Activated T-cell treated with anti-CD3 and anti-CD28 coated beads, Interleukin-2, amount 50 U/mL, for 4 hours (primary cell): ENCODE measurements at regions not wholly inside any gene's neighbourhood (a gene's known extent, or its start where the extent isn't known, plus 50 kb on each side); places are given as distances from the start of the nearest gene placed in this dataset.
A peak's percentile ranks its signal among the peaks of the same experiment; 100 is the strongest.

Source experiments
- ATAC-seq, 2 donors: fragments of 200-7000 bp; cut with Tn5 transposase; one replicate each; pipeline ENCODE4 v1.10.0; 2021
- DNase-seq: peaks from one replicate; pipeline ENCODE4 v3.0.0-alpha.2; 2020
- H3K27me3 Mint-ChIP-seq: one replicate; pipeline ENCODE4 v1.8.0; 2021; ENCODE audit warnings: low read depth, mixed read lengths
- H3K36me3 Mint-ChIP-seq: one replicate; pipeline ENCODE4 v1.8.0; 2022; ENCODE audit warnings: mixed read lengths; ENCODE audit not compliant: insufficient read depth
- H3K4me1 Mint-ChIP-seq: one replicate; pipeline ENCODE4 v1.8.0; 2021; ENCODE audit warnings: low read depth, mixed read lengths
- H3K4me3 Mint-ChIP-seq: one replicate; pipeline ENCODE4 v1.8.0; 2021; ENCODE audit warnings: mild to moderate bottlenecking, moderate library complexity, mixed read lengths
- H3K9me3 Mint-ChIP-seq: one replicate; pipeline ENCODE4 v1.8.0; 2021; ENCODE audit warnings: mixed read lengths

- DNase-seq (peak; percentile 18), ATAC-seq (no peak)
- H3K4me1 Mint-ChIP-seq, result peaks cover 11% of the 10 kb centered on the region
- H3K27me3 Mint-ChIP-seq, result peaks cover 23% of the 10 kb centered on the region
- no peaks in the 10 kb centered on the region for H3K36me3 Mint-ChIP-seq
- peaks cover 4% of the 10 kb centered on the region for H3K9me3 Mint-ChIP-seq
- H3K4me3 Mint-ChIP-seq, result no peak overlapping the region
Measured at GRCh38 chr7:28272461-28272877, 91.9 kb upstream of the JAZF1 start.

- Mint-ChIP-seq H3K4me1 (peaks cover 3% of the 10 kb centered on the region), H3K36me3 (no peaks in the 10 kb centered on the region), H3K9me3 (peaks cover 4% of the 10 kb centered on the region), H3K4me3 (no peak overlapping the region), H3K27me3 (peaks cover 7% of the 10 kb centered on the region)
- ATAC-seq (no peak), DNase-seq (no peak)
Measured at GRCh38 chr7:28276298-28276697, 95.7 kb upstream of the JAZF1 start.

- Mint-ChIP-seq H3K9me3 (peaks cover 4% of the 10 kb centered on the region), H3K4me1 (peaks cover 2% of the 10 kb centered on the region), H3K36me3 (no peaks in the 10 kb centered on the region), H3K27me3 (peaks cover 10% of the 10 kb centered on the region), H3K4me3 (no peak overlapping the region)
- no peak for ATAC-seq
- no peak for DNase-seq
Measured at GRCh38 chr7:28277364-28277763, 96.8 kb upstream of the JAZF1 start.

GRCh38 chr7:28277958-28278357, 97.4 kb upstream of the JAZF1 start:
- no peaks in the 10 kb centered on the region for H3K36me3 Mint-ChIP-seq
- peaks cover 11% of the 10 kb centered on the region for H3K27me3 Mint-ChIP-seq
- ATAC-seq (no peak), DNase-seq (no peak)
- H3K4me1 Mint-ChIP-seq, result no peaks in the 10 kb centered on the region
- H3K9me3 Mint-ChIP-seq, result peaks cover 4% of the 10 kb centered on the region
- H3K4me3 Mint-ChIP-seq, result no peak overlapping the region

- no peaks in the 10 kb centered on the region for H3K9me3 Mint-ChIP-seq
- H3K4me3 Mint-ChIP-seq, result no peak overlapping the region
- ATAC-seq, result no peak
- H3K4me1 Mint-ChIP-seq, result no peaks in the 10 kb centered on the region
- no peaks in the 10 kb centered on the region for H3K36me3 Mint-ChIP-seq
- no peak for DNase-seq
- peaks cover 13% of the 10 kb centered on the region for H3K27me3 Mint-ChIP-seq
Measured at GRCh38 chr7:28280516-28280915, 99.9 kb upstream of the JAZF1 start.

GRCh38 chr7:28290496-28290895, 109.9 kb upstream of the JAZF1 start:
- H3K36me3 Mint-ChIP-seq, result no peaks in the 10 kb centered on the region
- no peak for DNase-seq
- H3K27me3 Mint-ChIP-seq, result peaks cover 13% of the 10 kb centered on the region
- ATAC-seq, result no peak
- peaks cover 16% of the 10 kb centered on the region for H3K4me1 Mint-ChIP-seq
- H3K4me3 Mint-ChIP-seq, result no peak overlapping the region
- H3K9me3 Mint-ChIP-seq, result no peaks in the 10 kb centered on the region

- Mint-ChIP-seq H3K27me3 (peaks cover 13% of the 10 kb centered on the region), H3K4me3 (no peak overlapping the region)
- no peak for DNase-seq
Measured at GRCh38 chr7:28291559-28291958, 111.0 kb upstream of the JAZF1 start.

GRCh38 chr7:28292834-28293526, 112.4 kb upstream of the JAZF1 start:
- Mint-ChIP-seq H3K36me3 (no peaks in the 10 kb centered on the region), H3K4me3 (no peak overlapping the region), H3K9me3 (no peaks in the 10 kb centered on the region), H3K4me1 (peaks cover 16% of the 10 kb centered on the region), H3K27me3 (peaks cover 13% of the 10 kb centered on the region)
- DNase-seq (no peak), ATAC-seq (peak; percentile 86 to 88)

More at GRCh38 chr7:28291559-28291958, 111.0 kb upstream of the JAZF1 start:
- no peaks in the 10 kb centered on the region for H3K36me3 Mint-ChIP-seq
- H3K9me3 Mint-ChIP-seq, result no peaks in the 10 kb centered on the region
- no peak for ATAC-seq
- H3K4me1 Mint-ChIP-seq, result peaks cover 16% of the 10 kb centered on the region

GRCh38 chr7:28293527-28293835, 112.9 kb upstream of the JAZF1 start:
- ATAC-seq (no peak), DNase-seq (no peak)
- H3K36me3 Mint-ChIP-seq, result no peaks in the 10 kb centered on the region
- peaks cover 13% of the 10 kb centered on the region for H3K27me3 Mint-ChIP-seq
- peaks cover 17% of the 10 kb centered on the region for H3K4me1 Mint-ChIP-seq
- no peak overlapping the region for H3K4me3 Mint-ChIP-seq
- H3K9me3 Mint-ChIP-seq, result no peaks in the 10 kb centered on the region

- H3K4me3 Mint-ChIP-seq, result no peak overlapping the region
Measured at GRCh38 chr7:28296571-28297483, 115.5 kb upstream of the CREB5 start.

GRCh38 chr7:28297801-28298459, 114.4 kb upstream of the CREB5 start:
- Mint-ChIP-seq H3K9me3 (no peaks in the 10 kb centered on the region), H3K4me3 (no peak overlapping the region), H3K4me1 (peaks cover 8% of the 10 kb centered on the region), H3K36me3 (no peaks in the 10 kb centered on the region), H3K27me3 (peaks cover 13% of the 10 kb centered on the region)
- DNase-seq, result no peak
- ATAC-seq, result no peak

More at GRCh38 chr7:28296571-28297483, 115.5 kb upstream of the CREB5 start:
- peaks cover 15% of the 10 kb centered on the region for H3K4me1 Mint-ChIP-seq
- ATAC-seq, result no peak
- H3K27me3 Mint-ChIP-seq, result peaks cover 14% of the 10 kb centered on the region
- no peaks in the 10 kb centered on the region for H3K36me3 Mint-ChIP-seq
- DNase-seq, result peak; percentile 21
- no peaks in the 10 kb centered on the region for H3K9me3 Mint-ChIP-seq

- H3K9me3 Mint-ChIP-seq, result no peaks in the 10 kb centered on the region
- H3K4me3 Mint-ChIP-seq, result no peak overlapping the region
- ATAC-seq (no peak), DNase-seq (no peak)
- H3K27me3 Mint-ChIP-seq, result peaks cover 13% of the 10 kb centered on the region
- no peaks in the 10 kb centered on the region for H3K36me3 Mint-ChIP-seq
- peaks cover 1% of the 10 kb centered on the region for H3K4me1 Mint-ChIP-seq
Measured at GRCh38 chr7:28298870-28299518, 113.3 kb upstream of the CREB5 start.

- H3K9me3 Mint-ChIP-seq, result no peaks in the 10 kb centered on the region
- no peaks in the 10 kb centered on the region for H3K36me3 Mint-ChIP-seq
- peaks cover 8% of the 10 kb centered on the region for H3K27me3 Mint-ChIP-seq
- H3K4me3 Mint-ChIP-seq, result no peak overlapping the region
- peaks cover 1% of the 10 kb centered on the region for H3K4me1 Mint-ChIP-seq
- DNase-seq (no peak), ATAC-seq (no peak)
Measured at GRCh38 chr7:28299556-28299955, 112.8 kb upstream of the CREB5 start.

- DNase-seq (no peak), ATAC-seq (no peak)
- peaks cover 3% of the 10 kb centered on the region for H3K27me3 Mint-ChIP-seq
- H3K4me1 Mint-ChIP-seq, result peaks cover 1% of the 10 kb centered on the region
- no peaks in the 10 kb centered on the region for H3K9me3 Mint-ChIP-seq
- no peak overlapping the region for H3K4me3 Mint-ChIP-seq
- H3K36me3 Mint-ChIP-seq, result no peaks in the 10 kb centered on the region
Measured at GRCh38 chr7:28300488-28300887, 111.8 kb upstream of the CREB5 start.
